ENCODE measurements at regions not wholly inside any gene's neighbourhood (a gene's known extent, or its start where the extent isn't known, plus 50 kb on each side); places are given as distances from the start of the nearest gene placed in this dataset.

DNA sequence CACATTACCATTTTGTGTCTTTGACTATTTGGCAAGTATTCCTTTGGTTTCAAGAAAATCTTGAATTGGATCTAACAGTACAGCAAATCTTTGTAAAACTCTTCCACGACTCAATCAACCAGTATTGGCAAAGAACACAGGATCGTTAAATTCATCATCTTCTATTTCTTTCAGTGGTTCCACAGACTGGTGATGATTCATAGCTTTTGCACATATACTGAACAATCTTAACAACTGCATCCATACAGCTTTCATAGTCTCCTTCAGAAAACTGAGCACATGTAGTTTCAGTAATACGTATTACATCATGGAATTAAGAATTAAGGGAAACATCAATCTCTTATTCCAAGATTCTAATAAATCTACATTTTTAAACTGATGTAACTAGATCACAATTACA lies 91.6 kb upstream of the LIPC start:
- TF ChIP-seq, protein P1, sequence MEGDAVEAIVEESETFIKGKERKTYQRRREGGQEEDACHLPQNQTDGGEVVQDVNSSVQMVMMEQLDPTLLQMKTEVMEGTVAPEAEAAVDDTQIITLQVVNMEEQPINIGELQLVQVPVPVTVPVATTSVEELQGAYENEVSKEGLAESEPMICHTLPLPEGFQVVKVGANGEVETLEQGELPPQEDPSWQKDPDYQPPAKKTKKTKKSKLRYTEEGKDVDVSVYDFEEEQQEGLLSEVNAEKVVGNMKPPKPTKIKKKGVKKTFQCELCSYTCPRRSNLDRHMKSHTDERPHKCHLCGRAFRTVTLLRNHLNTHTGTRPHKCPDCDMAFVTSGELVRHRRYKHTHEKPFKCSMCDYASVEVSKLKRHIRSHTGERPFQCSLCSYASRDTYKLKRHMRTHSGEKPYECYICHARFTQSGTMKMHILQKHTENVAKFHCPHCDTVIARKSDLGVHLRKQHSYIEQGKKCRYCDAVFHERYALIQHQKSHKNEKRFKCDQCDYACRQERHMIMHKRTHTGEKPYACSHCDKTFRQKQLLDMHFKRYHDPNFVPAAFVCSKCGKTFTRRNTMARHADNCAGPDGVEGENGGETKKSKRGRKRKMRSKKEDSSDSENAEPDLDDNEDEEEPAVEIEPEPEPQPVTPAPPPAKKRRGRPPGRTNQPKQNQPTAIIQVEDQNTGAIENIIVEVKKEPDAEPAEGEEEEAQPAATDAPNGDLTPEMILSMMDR (IDR thresholded peaks at IDR 0.05; ENCODE audit: insufficient read depth, low read depth, low read length, missing control alignments): no peak
- DNase-seq (ENCODE audit: low read depth): no peak
- no peak overlapping the region for H3K4me3 ChIP-seq (ENCODE audit: low read depth, low read length)

DNA sequence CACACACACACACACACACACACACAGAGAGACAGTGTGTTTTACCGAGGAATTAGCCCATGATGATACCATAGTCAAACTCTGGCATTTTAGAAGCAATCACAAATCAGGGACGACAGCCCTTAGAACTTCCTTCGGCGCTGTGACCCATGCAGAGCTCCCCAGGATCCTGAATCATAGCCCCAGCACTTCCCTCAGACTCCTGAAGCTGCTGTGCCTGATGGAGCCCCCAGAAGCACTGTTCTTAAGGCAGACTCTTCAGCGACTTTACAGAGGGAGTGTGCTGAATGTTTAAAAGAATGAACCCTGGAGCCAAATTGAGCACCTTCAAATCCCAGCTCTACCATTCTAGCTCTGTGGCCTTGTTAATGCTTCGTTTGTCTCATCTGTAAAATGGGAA lies 89.3 kb upstream of the LIPC start:
- DNase-seq (ENCODE audit: low read depth): no peak
- TF ChIP-seq, protein P1 (IDR thresholded peaks at IDR 0.05; ENCODE audit: insufficient read depth, low read depth, low read length, missing control alignments): no peak
- H3K4me3 ChIP-seq (ENCODE audit: low read depth, low read length): no peak overlapping the region

DNA sequence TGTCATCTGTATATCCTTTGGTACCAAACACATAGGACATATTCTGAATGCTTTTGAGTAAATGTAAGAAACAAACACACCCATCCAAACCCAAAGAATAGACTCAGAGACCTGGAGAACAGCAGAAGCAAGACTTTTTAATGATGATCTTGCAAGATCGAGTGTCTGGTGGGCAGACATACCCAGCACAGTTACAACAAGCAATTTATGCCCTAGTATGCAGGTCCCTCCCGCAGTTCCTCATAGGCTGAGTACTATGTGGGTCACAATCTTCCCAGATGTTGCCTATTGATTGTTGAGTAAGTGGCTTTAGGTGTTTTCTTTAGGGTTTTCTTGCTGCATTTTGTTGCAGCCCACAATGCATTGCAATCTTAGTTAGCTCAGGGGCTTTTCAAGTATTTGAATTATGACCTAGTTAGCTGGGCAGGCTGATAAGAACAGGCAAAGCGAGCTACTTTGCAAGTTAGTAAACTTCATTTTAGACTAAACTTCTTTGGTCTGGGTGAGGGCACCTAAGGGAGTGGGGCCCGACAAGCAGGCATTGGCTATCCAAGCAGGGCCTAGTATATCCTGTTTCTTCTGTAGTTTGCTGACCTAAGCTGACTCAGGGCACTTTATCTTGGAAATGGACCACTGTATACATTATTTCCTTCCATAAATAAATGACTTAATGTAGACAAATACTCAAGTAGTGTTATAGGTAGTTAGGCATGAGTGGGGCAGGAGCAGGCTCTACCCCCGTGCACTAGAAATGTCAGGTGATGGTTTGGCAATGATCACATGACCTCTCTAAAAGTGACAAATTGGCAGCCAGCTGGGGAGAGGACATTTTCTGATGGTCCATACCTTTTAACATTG lies 87.3 kb upstream of the LIPC start:
- no peak for DNase-seq (ENCODE audit: low read depth)
- no peak overlapping the region for H3K4me3 ChIP-seq (ENCODE audit: low read depth, low read length)
- TF ChIP-seq, protein P1 (IDR thresholded peaks at IDR 0.05; ENCODE audit: insufficient read depth, low read depth, low read length, missing control alignments): no peak

DNA sequence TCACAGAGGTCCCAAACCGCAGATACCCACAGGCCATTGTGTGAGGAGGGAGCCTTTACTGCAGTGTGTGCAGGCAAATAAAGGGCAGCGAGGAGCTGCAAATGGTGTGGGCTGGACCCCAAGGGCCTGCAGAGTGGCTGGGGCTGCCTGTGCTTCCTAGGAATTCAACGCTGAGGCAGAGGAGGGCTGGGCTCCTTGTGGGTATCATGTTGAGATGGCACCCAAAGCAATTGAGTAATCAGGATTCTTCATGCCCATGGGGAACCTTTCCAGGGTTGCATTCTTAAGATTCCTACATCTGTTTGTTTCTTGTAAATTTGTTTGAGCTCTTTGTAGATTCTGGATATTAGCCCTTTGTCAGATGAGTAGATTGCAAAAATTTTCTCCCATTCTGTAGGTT lies 85.4 kb upstream of the LIPC start:
- no peak for DNase-seq (ENCODE audit: low read depth)
- TF ChIP-seq, protein P1 (IDR thresholded peaks at IDR 0.05; ENCODE audit: insufficient read depth, low read depth, low read length, missing control alignments): no peak
- H3K4me3 ChIP-seq (ENCODE audit: low read depth, low read length): no peak overlapping the region

DNA sequence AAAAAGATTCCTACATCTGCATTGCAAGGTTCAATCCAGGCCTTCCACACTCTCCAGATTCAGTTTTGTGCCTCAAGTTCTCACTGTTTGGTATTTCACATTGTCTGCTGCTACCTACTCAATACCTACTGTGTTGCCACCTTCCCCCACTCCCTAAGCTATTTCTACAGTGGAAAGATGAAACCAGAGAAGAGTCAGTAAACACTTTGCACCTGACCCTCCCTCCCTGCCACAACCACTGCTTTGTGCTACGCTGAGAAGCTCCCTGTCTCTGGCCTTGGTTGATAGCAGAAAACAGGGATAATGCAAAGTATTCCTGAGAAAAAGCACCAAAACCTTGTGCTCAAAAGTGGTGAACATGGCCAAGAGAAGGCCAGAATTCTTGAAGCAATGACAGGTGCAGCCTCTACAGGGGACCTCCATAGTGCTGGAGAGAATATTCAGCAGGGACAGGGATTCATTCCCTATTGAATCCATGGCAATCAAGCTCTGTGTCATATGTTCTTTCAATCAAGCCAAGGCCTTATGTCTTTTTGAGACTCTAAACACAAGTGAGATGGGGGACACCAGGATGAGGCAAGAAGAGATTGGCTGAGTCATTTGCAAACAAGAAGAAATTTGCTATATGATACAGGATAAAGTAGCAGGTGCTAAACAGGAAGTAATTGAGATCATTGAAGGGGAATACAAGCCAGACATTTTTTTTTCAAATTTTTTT lies 83.5 kb upstream of the LIPC start:
- peak; percentile 36 for DNase-seq (ENCODE audit: low read depth)
- H3K4me3 ChIP-seq (ENCODE audit: low read depth, low read length): no peak overlapping the region
- TF ChIP-seq, protein P1 (IDR thresholded peaks at IDR 0.05; ENCODE audit: insufficient read depth, low read depth, low read length, missing control alignments): no peak

DNA sequence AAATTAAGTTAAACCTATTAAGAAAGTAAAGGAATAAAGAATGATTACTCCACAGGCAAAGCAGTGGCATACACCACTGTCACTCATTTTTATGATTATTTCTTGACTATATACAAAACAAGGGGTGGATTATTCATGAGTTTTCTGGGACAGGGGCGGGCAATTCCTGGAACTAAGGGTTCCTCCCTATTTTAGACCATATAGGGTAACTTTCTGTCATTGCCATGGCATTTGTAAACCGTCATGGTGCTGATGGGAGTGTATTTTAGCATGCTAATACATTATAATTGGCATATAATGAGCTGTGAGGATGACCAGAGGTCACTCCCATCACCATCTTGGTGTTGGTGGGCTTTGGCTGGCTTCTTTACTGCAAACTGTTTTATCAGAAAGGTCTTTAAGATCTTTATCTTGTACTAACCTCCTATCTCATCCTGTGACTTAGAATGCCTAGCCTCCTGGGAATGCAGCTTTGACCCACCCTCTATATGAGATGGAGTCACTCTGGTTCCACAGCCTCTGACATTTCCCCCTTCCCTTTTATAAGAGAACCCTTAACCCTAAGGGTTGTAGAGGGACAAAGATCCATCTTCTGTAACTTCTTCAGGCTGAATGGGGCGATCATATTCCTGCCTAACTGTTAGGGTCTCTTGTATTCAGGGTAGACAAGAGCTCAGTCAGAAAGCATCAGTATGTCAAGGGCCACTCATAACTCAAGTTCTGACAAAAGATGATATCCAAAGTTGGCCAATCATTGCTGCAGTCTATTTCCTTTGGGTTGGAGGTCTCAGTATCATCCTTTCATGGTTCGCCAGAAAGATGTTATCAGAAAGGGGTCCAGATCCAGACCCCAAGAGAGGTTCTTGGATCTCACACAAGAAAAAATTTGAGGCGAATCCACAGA lies 79.5 kb upstream of the LIPC start:
- TF ChIP-seq, protein P1 (IDR thresholded peaks at IDR 0.05; ENCODE audit: insufficient read depth, low read depth, low read length, missing control alignments): no peak
- no peak overlapping the region for H3K4me3 ChIP-seq (ENCODE audit: low read depth, low read length)
- no peak for DNase-seq (ENCODE audit: low read depth)
